ENCODE measurements at regions not wholly inside any gene's neighbourhood (a gene's known extent, or its start where the extent isn't known, plus 50 kb on each side); places are given as distances from the start of the nearest gene placed in this dataset.

GRCh38 chr10:2399482-2399881 is 662.2 kb upstream of the ADARB2 start:
- TF ChIP-seq CTCF (IDR thresholded peaks at IDR 0.05) (no peak), EZH2 (IDR thresholded peaks at IDR 0.05) (no peak), EZH2phosphoT487 (IDR thresholded peaks at IDR 0.05) (no peak)
